ENCODE measurements at regions not wholly inside any gene's neighbourhood (a gene's known extent, or its start where the extent isn't known, plus 50 kb on each side); places are given as distances from the start of the nearest gene placed in this dataset.
A peak's percentile ranks its signal among the peaks of the same experiment; 100 is the strongest.
"Not testable (repeated sequence)": the region's sequence is repeated elsewhere in the genome, so short reads cannot be mapped to it uniquely, and the experiment has no call there.

GRCh38 chr9:15113288-15113687 lies 193.7 kb downstream of the TTC39B start:
- DNase-seq, result no peak

DNA sequence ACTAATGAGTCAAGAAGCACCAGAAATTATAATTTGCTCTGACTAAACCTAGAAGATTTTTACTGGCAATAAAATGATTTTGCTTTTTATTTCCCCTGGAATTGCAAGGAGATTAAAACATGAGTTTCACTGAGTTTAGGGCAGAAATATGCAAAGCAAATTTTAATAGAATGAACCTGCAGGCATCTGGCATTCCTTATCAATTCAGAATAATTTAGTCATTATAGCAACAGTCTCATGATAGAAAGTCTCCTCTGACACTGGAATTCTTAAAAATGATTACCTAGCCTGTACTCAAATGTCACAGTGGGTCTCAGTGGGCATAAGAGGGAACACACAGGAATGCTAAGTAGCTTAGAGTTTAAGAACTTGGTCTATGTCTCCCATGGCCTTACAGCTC lies 195.9 kb downstream of the TTC39B start:
- no peak for DNase-seq

DNA sequence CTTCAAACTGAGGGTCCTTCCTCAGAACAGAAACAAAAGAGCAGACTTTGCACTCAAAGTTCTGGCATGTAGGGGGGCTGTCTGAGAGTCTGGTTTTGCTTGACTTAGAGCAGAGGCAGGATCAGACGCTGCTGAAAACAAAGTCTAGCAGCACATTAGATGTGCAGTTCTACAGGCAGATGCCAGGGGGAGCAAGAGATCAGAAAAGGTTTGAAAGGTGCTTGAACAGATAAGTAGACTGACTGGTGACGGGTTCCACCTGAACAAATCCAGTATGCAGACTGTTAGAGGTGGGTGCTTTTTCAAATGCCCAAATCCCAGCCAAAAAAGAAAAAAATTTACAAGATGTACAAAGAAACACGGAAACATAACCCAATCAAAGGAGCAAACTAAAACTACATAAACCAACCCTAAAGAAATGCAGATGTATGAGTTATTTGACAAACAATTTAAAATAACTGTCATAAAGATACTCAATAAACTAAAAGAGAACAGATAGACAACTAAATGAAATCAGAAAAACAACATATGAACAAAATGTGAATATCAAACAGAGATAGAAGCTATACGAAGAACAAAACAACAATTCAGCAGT lies 194.7 kb upstream of the FREM1 start:
- DNase-seq, result peak; percentile 13

GRCh38 chr9:15103290-15103689 lies 193.1 kb upstream of the FREM1 start:
- DNase-seq, result no peak

DNA sequence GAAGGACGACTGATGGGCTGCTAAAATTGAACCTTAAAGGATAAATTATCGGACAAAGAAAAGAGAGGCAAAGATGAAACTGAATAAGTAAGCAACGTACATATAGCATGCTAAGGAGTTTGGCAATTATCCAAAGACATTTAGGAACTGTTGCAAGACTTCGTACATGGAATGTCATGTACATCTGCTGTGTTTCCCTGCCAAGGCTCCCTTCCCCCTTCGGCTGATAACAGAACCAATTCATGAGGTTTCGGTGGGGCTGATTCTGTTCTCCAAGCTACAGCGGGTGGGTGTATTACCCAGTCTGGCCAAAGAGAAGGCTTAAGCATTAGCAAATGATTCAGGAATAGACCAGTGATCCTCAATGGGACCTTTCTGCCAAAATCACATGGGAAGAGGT lies 190.9 kb upstream of the FREM1 start:
- DNase-seq, result no peak

- no peak for DNase-seq
Measured at GRCh38 chr9:15100571-15100970, 190.3 kb upstream of the FREM1 start.

DNA sequence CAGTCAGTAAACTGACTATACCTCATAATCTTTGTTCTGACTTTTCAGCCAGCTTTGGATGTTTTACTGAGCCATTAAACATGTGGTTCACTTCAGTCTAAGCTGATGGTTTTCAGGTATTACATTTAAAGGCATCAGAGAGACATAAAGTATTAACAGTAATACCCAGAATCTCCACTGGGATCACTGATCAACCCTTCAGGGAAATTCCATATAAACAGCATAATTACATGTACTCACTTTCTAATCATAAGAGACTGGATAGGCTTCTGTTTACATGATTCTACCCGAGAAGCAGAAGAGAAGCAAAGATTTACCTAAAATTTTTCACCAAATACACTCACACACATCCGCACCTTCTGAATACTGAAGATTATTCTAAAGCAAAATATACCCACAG lies 186.7 kb upstream of the FREM1 start:
- DNase-seq, result no peak

- DNase-seq, result no peak
Measured at GRCh38 chr9:15086778-15087324, 176.6 kb upstream of the FREM1 start.

DNA sequence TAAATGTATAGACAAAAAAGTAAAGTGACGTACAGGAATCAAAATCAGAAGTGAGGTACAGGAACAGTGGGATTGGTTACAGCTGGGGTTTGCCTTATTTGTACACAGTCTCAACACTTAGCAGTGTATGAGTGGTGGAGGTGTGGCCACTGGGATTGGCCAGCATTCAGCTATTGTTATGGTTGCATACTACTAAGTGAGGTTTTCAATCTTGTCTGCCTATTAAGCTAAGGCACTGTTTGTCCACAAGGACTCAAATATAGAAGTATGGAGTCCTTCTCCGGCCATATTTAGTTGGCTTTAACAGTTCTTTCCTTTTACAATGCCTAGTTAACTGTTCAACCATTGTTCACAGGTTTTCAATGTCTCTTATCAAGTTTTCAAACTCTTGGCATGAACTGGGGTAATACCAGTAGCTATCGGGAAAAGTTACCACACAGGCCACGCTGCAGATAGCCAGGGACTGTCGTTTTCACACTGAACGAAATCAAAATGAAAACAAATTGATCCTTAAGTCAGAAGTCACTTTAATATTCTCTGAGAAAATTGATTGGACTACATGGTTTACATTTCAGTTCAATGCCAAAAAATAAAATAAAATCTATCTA lies 176.0 kb upstream of the FREM1 start:
- DNase-seq, result no peak

DNA sequence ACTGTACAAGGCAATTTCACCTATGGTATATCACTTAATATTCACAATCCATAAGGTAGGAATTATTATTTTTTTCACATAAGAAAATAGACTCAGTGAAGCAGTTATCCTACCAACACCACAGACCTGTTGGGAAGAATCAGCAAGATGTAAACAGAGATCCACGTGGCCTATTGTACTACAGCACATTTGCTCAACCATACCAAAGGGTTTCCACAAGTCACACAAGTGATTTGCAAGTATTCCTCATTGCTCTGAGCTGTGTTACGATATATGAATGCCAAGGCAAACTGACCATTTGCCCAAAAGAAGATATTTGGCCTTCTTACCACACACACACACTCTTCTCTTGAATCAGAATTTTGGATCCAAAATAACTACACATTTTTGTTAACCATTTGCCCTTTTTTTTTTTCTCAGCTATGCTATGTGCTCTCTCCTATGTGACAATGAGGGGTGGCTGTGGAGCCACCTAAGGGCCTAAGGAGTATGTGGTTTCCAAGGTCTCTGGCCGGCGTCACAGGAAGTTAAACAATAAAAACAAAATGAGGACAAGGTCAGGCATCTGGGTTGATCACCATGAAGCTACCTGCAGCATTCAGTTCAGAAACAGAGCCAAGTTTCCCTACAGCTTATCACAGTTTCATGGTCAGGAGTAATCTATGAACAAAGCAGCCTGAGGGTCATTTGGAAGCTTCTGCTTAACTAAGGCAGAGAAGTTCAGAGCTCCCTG lies 171.0 kb upstream of the FREM1 start:
- DNase-seq, result no peak

DNA sequence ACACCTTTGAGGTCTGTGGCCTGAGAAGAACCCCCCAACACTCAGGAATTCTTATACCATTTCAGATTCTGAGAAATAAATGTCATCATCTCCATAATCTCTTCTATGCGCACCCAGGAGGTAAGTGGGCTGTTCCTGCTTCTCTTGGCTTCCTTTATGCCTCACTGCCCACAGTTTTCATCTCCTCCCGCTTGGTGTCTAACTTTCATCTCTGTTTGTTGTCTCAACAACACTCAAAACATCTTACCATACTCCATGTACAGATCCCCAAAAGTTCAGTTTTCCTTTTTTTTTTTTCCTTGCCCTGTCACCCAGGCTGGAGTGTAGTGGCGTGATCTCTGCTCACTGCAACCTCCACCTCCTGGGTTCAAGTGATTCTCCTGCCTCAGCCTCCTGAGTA lies 170.2 kb upstream of the FREM1 start:
- no peak for DNase-seq

DNA sequence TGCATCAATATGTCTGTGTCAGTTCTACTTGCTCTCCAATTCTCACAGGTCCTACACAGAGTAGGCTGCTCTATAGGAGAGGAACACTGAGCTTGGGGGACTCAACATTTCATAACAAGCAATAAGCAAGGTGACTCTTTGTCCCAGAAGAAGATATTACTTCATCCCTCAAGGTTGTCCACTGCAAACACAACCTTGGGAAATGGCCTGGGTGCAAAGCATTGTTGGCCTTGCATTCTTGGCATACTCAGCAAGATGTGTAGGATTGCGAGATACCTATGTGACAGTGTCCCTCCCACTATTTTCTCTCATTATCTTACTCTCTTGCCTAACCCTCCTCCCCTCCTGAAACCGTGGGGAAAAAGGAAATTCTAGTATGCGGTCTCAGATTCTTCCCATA lies 169.8 kb upstream of the FREM1 start:
- DNase-seq, result no peak

DNA sequence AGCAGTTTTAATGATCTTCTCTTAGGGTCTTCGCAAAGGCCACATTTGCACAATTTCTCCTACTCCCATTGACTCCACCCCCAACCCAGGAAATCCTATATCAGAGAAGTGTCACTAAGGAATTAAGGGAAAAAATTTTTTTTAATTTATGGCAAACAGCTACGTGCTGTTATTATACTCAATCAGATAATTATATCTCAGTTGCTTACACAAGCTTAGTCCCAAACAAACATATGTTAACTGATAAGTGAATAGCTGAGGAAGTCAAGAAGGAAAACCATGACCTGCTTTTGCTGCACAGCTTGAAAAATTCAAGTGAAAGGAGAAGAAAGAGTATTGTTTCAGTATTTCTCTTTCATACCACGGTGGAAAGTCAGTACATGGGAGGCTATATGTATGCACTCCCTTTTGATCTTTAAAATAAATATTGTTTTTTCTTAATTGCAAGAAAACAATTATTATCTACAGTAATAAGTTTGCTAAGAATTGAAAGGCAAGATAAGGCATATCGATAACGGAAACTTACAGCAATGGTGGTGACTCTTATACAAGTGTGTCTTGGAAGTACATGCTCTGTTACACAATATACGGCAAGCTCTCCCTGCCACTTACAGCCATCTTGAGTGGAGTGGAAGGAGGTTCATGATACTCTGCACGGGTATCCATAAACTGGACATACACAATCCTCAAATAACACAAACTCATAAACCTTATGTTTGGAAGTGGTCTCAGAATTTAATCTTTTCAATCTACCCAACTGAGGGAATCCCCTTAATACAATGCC lies 167.9 kb upstream of the FREM1 start:
- no peak for DNase-seq

GRCh38 chr9:15073620-15074019 lies 163.4 kb upstream of the FREM1 start:
- DNase-seq, result no peak

DNA sequence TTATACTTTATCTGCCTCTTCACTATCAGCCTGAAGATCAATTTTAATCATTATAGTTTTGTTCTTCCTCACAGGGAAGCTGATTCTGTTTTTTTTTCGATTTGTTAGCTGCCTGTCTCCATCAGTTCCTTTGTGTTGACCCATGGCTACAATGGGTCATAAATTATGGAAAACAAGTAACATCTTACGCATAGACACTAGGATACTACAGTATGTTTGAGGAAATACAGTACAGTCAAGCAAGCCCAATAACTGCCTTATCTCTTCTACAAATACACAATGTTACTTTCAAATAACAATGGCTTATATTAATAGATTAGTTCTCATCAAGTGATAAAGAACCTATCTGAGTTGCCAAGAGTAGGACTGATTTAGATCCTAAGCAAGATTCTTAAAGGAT lies 160.5 kb upstream of the FREM1 start:
- DNase-seq, result no peak

DNA sequence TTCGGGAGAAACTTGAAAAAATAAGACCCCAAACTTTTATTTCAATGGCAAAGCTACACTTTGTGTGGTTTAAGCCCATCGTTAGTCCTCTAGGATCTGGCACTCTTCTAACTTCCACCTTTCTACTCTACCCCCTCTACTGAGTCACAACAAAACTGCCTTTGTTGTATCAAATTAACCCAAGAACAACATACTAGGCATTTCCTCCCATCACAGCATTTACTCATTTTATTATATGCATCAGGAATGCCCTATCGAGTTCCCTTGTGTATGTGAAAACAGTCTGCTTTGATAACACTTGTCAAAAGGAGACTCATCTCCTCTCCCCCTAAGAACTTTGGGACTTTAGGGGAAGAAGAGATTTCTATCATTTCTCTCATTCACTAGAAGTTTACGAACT lies 158.9 kb upstream of the FREM1 start:
- DNase-seq, result no peak

GRCh38 chr9:15068261-15068660 lies 158.0 kb upstream of the FREM1 start:
- no peak for DNase-seq

DNA sequence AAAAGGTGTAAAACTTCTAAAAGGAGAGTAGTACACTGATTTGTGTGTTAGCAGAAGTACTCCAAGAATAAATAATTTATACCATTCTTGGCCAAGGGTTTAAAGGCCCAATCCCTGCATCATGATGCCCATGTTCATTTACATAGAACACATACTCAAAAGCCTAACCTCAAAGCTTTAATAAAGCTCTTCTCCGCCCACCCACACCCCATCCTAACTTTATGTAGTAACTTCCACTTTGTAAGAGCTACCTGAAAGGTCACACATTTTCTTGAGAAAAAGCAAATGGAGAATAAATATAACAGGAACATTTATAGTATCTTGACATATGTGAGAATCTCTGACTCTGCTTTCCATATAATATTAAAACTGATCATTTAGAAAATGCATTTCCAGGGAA lies 148.8 kb upstream of the FREM1 start:
- no peak for DNase-seq

DNA sequence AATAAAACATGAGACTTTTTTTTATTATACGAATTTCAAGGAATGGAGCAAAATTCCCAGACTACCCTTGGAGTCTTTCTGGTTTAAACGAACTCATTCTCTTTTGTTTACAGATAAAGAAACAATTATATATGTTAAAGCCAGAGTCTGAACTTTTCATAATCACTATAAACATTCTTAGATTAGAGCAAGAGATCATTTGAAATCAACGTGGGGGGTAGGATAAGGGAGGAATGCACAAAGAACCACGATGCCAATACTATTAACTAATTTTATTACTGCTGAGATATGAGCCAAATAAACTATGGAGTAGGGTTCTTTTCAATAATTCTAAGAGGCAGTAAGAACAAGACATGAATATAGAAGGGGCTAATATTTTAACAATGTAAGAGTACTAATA lies 148.0 kb upstream of the FREM1 start:
- DNase-seq, result no peak

GRCh38 chr9:15055284-15055683 lies 145.1 kb upstream of the FREM1 start:
- DNase-seq, result not testable (repeated sequence)

- DNase-seq, result no peak
Measured at GRCh38 chr9:15048772-15049171, 138.5 kb upstream of the FREM1 start.

DNA sequence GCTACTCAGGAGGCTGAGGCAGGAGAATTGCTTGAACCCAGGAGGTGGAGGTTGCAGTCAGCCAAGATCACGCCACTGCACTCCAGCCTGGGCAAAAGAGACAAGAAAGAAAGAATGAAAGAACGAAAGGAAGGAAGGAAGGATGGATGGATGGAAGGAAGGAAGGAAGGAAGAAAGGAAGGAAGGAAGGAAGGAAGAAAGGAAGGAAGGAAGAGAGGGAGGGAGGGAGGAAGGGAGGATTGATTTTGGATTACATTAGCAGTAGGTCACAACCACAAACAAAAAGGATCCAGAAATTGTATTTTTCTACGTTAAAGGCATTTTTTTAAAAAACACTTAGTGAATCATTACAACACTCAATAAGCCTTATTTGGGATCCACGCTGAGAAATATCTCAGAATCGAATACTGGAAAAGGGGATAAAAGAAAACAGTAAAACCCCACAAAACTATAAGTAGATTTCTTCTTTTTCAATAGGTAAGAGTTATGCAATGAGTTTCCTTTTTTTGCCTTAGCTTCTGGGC lies 136.9 kb upstream of the FREM1 start:
- no peak for DNase-seq

- DNase-seq, result no peak
Measured at GRCh38 chr9:15033316-15033715, 123.1 kb upstream of the FREM1 start.
